Activated CD4-positive, alpha-beta T cell treated with anti-CD3 and anti-CD28 coated beads, Interleukin-2, Interleukin-6, amounts not matched to agents 100 ng/mL and 50 ng/mL, durations not matched to agents 16 hours and 8 hours (primary cell): ENCODE measurements at regions not wholly inside any gene's neighbourhood (a gene's known extent, or its start where the extent isn't known, plus 50 kb on each side); places are given as distances from the start of the nearest gene placed in this dataset.

ENCODE experiments used
- DNase-seq: peaks from one replicate; pipeline ENCODE4 v3.0.0-alpha.2; 2020

- no peak for DNase-seq
These were observed 55.2 kb upstream of the KCNH8 start for GRCh38 chr3:19093084-19093483.

GRCh38 chr3:19077388-19077787 is 70.9 kb upstream of the KCNH8 start:
- no peak for DNase-seq

- DNase-seq = no peak
These were observed 73.3 kb upstream of the KCNH8 start for GRCh38 chr3:19075037-19075436.

- no peak for DNase-seq
These were observed 73.9 kb upstream of the KCNH8 start for GRCh38 chr3:19074257-19074900.

GRCh38 chr3:19073341-19074105 is 74.8 kb upstream of the KCNH8 start:
- no peak for DNase-seq

GRCh38 chr3:19070325-19070724 is 78.0 kb upstream of the KCNH8 start:
- no peak for DNase-seq

GRCh38 chr3:19065027-19065426 is 83.3 kb upstream of the KCNH8 start:
- DNase-seq = no peak

GRCh38 chr3:19063936-19064335 is 84.4 kb upstream of the KCNH8 start:
- DNase-seq = no peak

- DNase-seq = no peak
These were observed 87.9 kb upstream of the KCNH8 start for GRCh38 chr3:19060404-19060803.

GRCh38 chr3:19052874-19053273 is 95.4 kb upstream of the KCNH8 start:
- DNase-seq = no peak

- DNase-seq = no peak
These were observed 101.9 kb upstream of the KCNH8 start for GRCh38 chr3:19046440-19046839.

- DNase-seq = peak; percentile 12
These were observed 117.8 kb upstream of the KCNH8 start for GRCh38 chr3:19030522-19030839.

- DNase-seq = no peak
These were observed 118.3 kb upstream of the KCNH8 start for GRCh38 chr3:19029837-19030521.

- no peak for DNase-seq
These were observed 122.9 kb upstream of the KCNH8 start for GRCh38 chr3:19025441-19025840.

- DNase-seq = no peak
These were observed 125.8 kb upstream of the KCNH8 start for GRCh38 chr3:19022546-19022945.

GRCh38 chr3:19016851-19017250 is 131.5 kb upstream of the KCNH8 start:
- no peak for DNase-seq

GRCh38 chr3:19013879-19014278 is 134.4 kb upstream of the KCNH8 start:
- DNase-seq = no peak

GRCh38 chr3:19012846-19013245 is 135.5 kb upstream of the KCNH8 start:
- no peak for DNase-seq

GRCh38 chr3:19002606-19003005 is 145.7 kb upstream of the KCNH8 start:
- DNase-seq = no peak

GRCh38 chr3:18998069-18998468 is 150.2 kb upstream of the KCNH8 start:
- DNase-seq = no peak

GRCh38 chr3:18992709-18993108 is 155.6 kb upstream of the KCNH8 start:
- DNase-seq = no peak

GRCh38 chr3:18989237-18989795 is 159.0 kb upstream of the KCNH8 start:
- DNase-seq = peak; percentile 29

GRCh38 chr3:18988614-18989229 is 159.6 kb upstream of the KCNH8 start:
- DNase-seq = peak; percentile 62
